ENCODE measurements at regions not wholly inside any gene's neighbourhood (a gene's known extent, or its start where the extent isn't known, plus 50 kb on each side); places are given as distances from the start of the nearest gene placed in this dataset.
"Not testable (repeated sequence)": the region's sequence is repeated elsewhere in the genome, so short reads cannot be mapped to it uniquely, and the experiment has no call there.

- no peak overlapping the region for H3K4me3 ChIP-seq (ENCODE audit: low read length)
- no peak for TF ChIP-seq CTCF (IDR thresholded peaks at IDR 0.05; ENCODE audit: insufficient read depth, low read depth, low read length, missing control alignments)
- DNase-seq (ENCODE audit: low read depth), result peak; percentile 74
Measured at GRCh38 chrX:122943918-122944317, 240.2 kb upstream of the GRIA3 start.

DNA sequence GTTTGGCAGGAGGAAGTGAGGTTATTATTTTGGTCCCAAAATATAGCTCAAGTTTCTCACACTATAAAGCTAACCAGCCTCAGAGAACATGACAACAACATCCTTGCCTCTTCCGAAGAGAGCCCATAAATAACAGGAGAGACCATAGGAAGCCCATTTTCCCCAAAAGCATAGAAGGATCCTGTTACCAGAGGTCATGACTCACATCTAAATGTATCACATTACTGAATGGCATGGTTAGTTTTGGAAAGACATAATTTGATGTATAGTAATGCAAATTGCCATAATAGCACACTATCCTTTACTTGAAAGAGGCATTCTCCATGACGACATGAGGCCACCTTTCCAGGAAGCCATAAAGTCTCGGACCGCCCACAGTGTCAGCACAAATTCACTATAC, 238.8 kb upstream of the GRIA3 start:
- no peak overlapping the region for H3K4me3 ChIP-seq (ENCODE audit: low read length)
- DNase-seq (ENCODE audit: low read depth), result no peak
- TF ChIP-seq CTCF (IDR thresholded peaks at IDR 0.05; ENCODE audit: insufficient read depth, low read depth, low read length, missing control alignments), result no peak

DNA sequence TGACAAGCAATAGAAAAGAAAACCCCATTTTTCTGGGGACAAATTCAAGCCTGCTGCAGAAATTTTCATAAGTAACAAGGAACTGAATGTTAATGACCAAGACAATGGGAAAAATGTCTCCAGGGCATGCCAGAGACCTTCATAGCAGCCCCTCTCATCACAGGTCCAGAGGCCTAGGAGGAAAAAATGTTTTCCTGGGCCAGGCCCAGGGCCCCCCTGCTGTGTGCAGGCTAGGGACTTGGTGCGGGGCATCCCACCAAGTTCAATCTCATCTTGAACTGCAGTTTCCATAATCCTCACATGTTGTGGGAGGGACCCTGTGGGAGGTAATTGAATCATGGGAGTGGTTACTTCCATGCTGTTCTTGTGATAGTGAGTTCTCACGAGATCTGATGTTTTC, 211.5 kb upstream of the GRIA3 start:
- no peak overlapping the region for H3K4me3 ChIP-seq (ENCODE audit: low read length)
- TF ChIP-seq CTCF (IDR thresholded peaks at IDR 0.05; ENCODE audit: insufficient read depth, low read depth, low read length, missing control alignments), result no peak
- DNase-seq (ENCODE audit: low read depth), result no peak

GRCh38 chrX:122982521-122982920, 201.6 kb upstream of the GRIA3 start:
- DNase-seq (ENCODE audit: low read depth), result peak; percentile 73
- TF ChIP-seq CTCF (IDR thresholded peaks at IDR 0.05; ENCODE audit: insufficient read depth, low read depth, low read length, missing control alignments), result no peak
- no peak overlapping the region for H3K4me3 ChIP-seq (ENCODE audit: low read length)

DNA sequence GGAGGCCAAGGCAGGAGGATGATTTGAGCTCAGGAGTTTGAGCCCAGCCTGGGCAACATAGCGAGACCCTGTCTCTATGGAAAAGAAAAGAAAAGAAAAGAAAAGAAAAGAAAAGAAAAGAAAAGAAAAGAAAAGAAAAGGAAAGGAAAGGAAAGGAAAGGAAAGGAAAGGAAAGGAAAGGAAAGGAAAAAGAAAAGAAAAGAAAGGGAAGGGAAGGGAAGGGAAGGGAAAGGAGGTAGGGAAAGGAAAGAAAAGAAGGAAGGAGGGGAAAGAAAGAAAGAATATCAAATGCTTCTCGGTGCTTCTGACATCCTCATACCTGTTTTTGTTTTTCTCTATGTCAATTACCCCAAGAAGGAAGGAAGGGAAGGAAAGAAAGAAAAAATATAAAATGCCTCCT, 181.2 kb upstream of the GRIA3 start:
- H3K4me3 ChIP-seq (ENCODE audit: low read length); DNase-seq (ENCODE audit: low read depth): not testable (repeated sequence)

- H3K4me3 ChIP-seq (ENCODE audit: low read length), result no peak overlapping the region
- no peak for TF ChIP-seq CTCF (IDR thresholded peaks at IDR 0.05; ENCODE audit: insufficient read depth, low read depth, low read length, missing control alignments)
- DNase-seq (ENCODE audit: low read depth), result peak; percentile 15
Measured at GRCh38 chrX:123013141-123013540, 170.9 kb upstream of the GRIA3 start.

- peak; percentile 67 for DNase-seq (ENCODE audit: low read depth)
- no peak for TF ChIP-seq CTCF (IDR thresholded peaks at IDR 0.05; ENCODE audit: insufficient read depth, low read depth, low read length, missing control alignments)
- H3K4me3 ChIP-seq (ENCODE audit: low read length), result no peak overlapping the region
Measured at GRCh38 chrX:123036401-123036800, 147.7 kb upstream of the GRIA3 start.
